ENCODE measurements at regions not wholly inside any gene's neighbourhood (a gene's known extent, or its start where the extent isn't known, plus 50 kb on each side); places are given as distances from the start of the nearest gene placed in this dataset.

DNA sequence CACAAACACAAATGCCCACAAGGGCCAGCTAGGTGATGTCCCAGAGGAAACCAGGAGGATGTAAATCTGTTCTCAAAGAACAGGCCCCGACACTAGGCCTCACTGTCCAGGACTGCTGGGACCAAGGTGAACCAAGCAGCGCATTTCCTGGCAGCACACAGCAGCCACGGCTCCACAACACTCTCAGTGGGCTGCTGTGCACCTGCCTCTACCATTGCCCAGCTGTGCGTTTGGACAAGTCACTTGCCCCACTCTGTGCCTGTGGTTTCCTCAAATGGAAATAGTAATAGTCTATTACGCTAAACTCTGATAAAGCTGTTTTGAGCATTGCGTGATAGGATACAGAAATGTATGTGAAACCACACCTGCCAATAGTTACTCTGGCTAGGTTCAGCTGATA lies 544.5 kb downstream of the BNC2 start:
- no peaks in the 10 kb centered on the region for H3K36me3 ChIP-seq (replicated peaks; ENCODE audit: insufficient read depth, low read depth)
- H2AFZ ChIP-seq = no peak overlapping the region
- no peaks in the 10 kb centered on the region for H3K79me2 ChIP-seq
- no peaks in the 10 kb centered on the region for H3K4me1 ChIP-seq (ENCODE audit: insufficient read depth)
- H3K4me2 ChIP-seq = no peak overlapping the region
- H3K27me3 ChIP-seq = no peaks in the 10 kb centered on the region
- WGBS (ENCODE audit: low lambda C conversion rate, missing lambda C conversion rate) = 96% methylated on average over 6 of the region's 6 CpGs
- DNase-seq (ENCODE audit: low spot score) = no peak
- H3K9me3 ChIP-seq (ENCODE audit: low read depth) = no peaks in the 10 kb centered on the region
- no peak overlapping the region for H3K4me3 ChIP-seq
- H3K27ac ChIP-seq = no peak overlapping the region
- TF ChIP-seq EZH2phosphoT487 (IDR thresholded peaks at IDR 0.05; ENCODE audit: low read depth, severe bottlenecking, unreplicated experiment) (no peak), EZH2 (IDR thresholded peaks at IDR 0.05; ENCODE audit: borderline replicate concordance) (no peak)
- TF ChIP-seq, protein P1, sequence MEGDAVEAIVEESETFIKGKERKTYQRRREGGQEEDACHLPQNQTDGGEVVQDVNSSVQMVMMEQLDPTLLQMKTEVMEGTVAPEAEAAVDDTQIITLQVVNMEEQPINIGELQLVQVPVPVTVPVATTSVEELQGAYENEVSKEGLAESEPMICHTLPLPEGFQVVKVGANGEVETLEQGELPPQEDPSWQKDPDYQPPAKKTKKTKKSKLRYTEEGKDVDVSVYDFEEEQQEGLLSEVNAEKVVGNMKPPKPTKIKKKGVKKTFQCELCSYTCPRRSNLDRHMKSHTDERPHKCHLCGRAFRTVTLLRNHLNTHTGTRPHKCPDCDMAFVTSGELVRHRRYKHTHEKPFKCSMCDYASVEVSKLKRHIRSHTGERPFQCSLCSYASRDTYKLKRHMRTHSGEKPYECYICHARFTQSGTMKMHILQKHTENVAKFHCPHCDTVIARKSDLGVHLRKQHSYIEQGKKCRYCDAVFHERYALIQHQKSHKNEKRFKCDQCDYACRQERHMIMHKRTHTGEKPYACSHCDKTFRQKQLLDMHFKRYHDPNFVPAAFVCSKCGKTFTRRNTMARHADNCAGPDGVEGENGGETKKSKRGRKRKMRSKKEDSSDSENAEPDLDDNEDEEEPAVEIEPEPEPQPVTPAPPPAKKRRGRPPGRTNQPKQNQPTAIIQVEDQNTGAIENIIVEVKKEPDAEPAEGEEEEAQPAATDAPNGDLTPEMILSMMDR (IDR thresholded peaks at IDR 0.05; ENCODE audit: poor library complexity) = no peak
- H4K20me1 ChIP-seq (ENCODE audit: insufficient read depth, poor library complexity, severe bottlenecking) = no peaks in the 10 kb centered on the region
- no peaks in the 10 kb centered on the region for H3K9me2 ChIP-seq (replicated peaks; ENCODE audit: insufficient read depth)

DNA sequence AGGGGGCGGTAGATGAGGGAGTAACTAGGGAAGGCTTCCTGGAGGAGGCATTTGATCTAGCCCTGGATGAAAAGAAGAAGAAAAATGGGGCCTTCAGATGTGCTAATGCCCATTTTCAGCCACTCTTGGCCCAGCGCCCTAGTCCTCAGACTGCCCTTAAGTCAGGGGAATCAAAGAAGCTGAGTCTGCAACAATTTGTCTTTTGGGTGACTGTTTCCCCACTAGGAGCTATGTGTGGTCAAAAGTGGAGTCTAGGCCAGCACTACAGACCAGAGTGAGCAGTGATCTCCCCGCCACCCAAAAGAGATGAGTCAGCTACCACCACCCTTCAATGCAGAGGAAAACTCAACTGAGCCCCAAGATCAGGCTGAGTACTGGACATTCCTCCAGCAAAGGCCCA lies 542.1 kb downstream of the BNC2 start:
- WGBS (ENCODE audit: low lambda C conversion rate, missing lambda C conversion rate) = 98% methylated on average over 3 of the region's 3 CpGs

DNA sequence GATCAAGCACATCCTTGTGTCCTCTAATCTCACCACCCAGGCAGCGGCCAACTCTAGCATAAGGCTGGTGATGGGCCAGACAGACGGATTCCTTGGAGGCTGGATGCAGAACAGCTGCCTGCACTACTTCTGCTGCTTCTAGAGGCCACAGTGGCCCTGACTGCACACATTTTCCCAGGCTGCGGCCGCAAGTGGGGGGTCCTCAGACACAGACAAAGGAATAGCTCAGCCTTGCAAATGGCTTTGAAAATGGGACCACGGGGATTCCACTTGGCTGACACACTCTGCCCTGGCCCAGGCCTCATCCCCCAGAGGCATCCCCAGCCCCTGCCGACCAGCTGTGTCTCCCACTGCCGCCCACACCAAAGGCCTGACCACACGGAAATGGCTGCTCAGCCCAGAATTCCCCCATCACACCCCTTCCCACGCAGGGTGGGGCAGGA lies 540.8 kb downstream of the BNC2 start:
- H3K9me3 ChIP-seq (ENCODE audit: low read depth) = no peaks in the 10 kb centered on the region
- H3K79me2 ChIP-seq = no peaks in the 10 kb centered on the region
- no peak overlapping the region for H3K27ac ChIP-seq
- 81% methylated on average over 9 of the region's 9 CpGs for WGBS (ENCODE audit: low lambda C conversion rate, missing lambda C conversion rate)
- H4K20me1 ChIP-seq (ENCODE audit: insufficient read depth, poor library complexity, severe bottlenecking) = no peaks in the 10 kb centered on the region
- no peak overlapping the region for H3K4me3 ChIP-seq
- no peaks in the 10 kb centered on the region for H3K27me3 ChIP-seq
- no peak overlapping the region for H2AFZ ChIP-seq
- no peaks in the 10 kb centered on the region for H3K9me2 ChIP-seq (replicated peaks; ENCODE audit: insufficient read depth)
- H3K4me2 ChIP-seq = no peak overlapping the region
- no peaks in the 10 kb centered on the region for H3K4me1 ChIP-seq (ENCODE audit: insufficient read depth)
- no peaks in the 10 kb centered on the region for H3K36me3 ChIP-seq (replicated peaks; ENCODE audit: insufficient read depth, low read depth)
- no peak for DNase-seq (ENCODE audit: low spot score)
- no peak for TF ChIP-seq EZH2phosphoT487 (IDR thresholded peaks at IDR 0.05; ENCODE audit: low read depth, severe bottlenecking, unreplicated experiment)
- TF ChIP-seq, protein P1 (IDR thresholded peaks at IDR 0.05; ENCODE audit: poor library complexity) = no peak
- TF ChIP-seq EZH2 (IDR thresholded peaks at IDR 0.05; ENCODE audit: borderline replicate concordance) = no peak

More for the DNA sequence above, 542.1 kb downstream of the BNC2 start:
- no peak overlapping the region for H3K4me3 ChIP-seq
- H3K9me2 ChIP-seq (replicated peaks; ENCODE audit: insufficient read depth) = no peaks in the 10 kb centered on the region
- TF ChIP-seq EZH2 (IDR thresholded peaks at IDR 0.05; ENCODE audit: borderline replicate concordance) (no peak), EZH2phosphoT487 (IDR thresholded peaks at IDR 0.05; ENCODE audit: low read depth, severe bottlenecking, unreplicated experiment) (no peak)
- TF ChIP-seq, protein P1 (IDR thresholded peaks at IDR 0.05; ENCODE audit: poor library complexity) = no peak
- DNase-seq (ENCODE audit: low spot score) = no peak
- no peaks in the 10 kb centered on the region for H3K4me1 ChIP-seq (ENCODE audit: insufficient read depth)
- H3K4me2 ChIP-seq = no peak overlapping the region
- no peak overlapping the region for H2AFZ ChIP-seq
- H3K36me3 ChIP-seq (replicated peaks; ENCODE audit: insufficient read depth, low read depth) = no peaks in the 10 kb centered on the region
- no peaks in the 10 kb centered on the region for H3K79me2 ChIP-seq
- H3K9me3 ChIP-seq (ENCODE audit: low read depth) = no peaks in the 10 kb centered on the region
- H3K27ac ChIP-seq = no peak overlapping the region
- no peaks in the 10 kb centered on the region for H4K20me1 ChIP-seq (ENCODE audit: insufficient read depth, poor library complexity, severe bottlenecking)
- H3K27me3 ChIP-seq = no peaks in the 10 kb centered on the region

DNA sequence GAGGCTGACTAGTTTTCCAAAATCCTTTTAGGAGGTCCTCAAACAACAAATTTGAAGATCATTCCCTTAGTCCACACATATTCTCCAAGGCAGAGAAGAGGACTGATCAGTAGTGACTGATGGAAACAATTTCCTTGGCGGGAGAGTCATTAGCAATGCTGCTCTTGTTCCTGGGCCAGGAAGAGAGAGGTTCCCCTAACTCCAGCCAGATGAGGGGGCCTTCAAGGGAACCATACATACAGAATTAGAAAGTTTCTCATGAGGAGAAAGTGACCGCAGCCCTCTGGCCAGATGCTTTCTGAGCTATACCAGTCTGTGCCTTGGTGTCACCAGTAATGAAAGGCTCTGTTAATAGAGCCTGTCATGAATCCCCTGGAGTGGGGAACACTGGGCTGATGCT lies 539.4 kb downstream of the BNC2 start:
- Histone ChIP-seq H3K9me3 (ENCODE audit: low read depth) (no peaks in the 10 kb centered on the region), H3K36me3 (replicated peaks; ENCODE audit: insufficient read depth, low read depth) (no peaks in the 10 kb centered on the region), H3K4me3 (no peak overlapping the region), H3K27ac (no peak overlapping the region), H3K27me3 (no peaks in the 10 kb centered on the region), H3K9me2 (replicated peaks; ENCODE audit: insufficient read depth) (no peaks in the 10 kb centered on the region), H3K79me2 (no peaks in the 10 kb centered on the region), H3K4me2 (no peak overlapping the region), H3K4me1 (ENCODE audit: insufficient read depth) (no peaks in the 10 kb centered on the region), H4K20me1 (ENCODE audit: insufficient read depth, poor library complexity, severe bottlenecking) (no peaks in the 10 kb centered on the region), H2AFZ (no peak overlapping the region)
- WGBS (ENCODE audit: low lambda C conversion rate, missing lambda C conversion rate) = 49% methylated on average over 2 of the region's 2 CpGs
- DNase-seq (ENCODE audit: low spot score) = no peak
- no peak for TF ChIP-seq EZH2phosphoT487 (IDR thresholded peaks at IDR 0.05; ENCODE audit: low read depth, severe bottlenecking, unreplicated experiment)
- no peak for TF ChIP-seq EZH2 (IDR thresholded peaks at IDR 0.05; ENCODE audit: borderline replicate concordance)
- TF ChIP-seq, protein P1 (IDR thresholded peaks at IDR 0.05; ENCODE audit: poor library complexity) = no peak
